ENCODE measurements at regions not wholly inside any gene's neighbourhood (a gene's known extent, or its start where the extent isn't known, plus 50 kb on each side); places are given as distances from the start of the nearest gene placed in this dataset.
A peak's percentile ranks its signal among the peaks of the same experiment; 100 is the strongest.

DNA sequence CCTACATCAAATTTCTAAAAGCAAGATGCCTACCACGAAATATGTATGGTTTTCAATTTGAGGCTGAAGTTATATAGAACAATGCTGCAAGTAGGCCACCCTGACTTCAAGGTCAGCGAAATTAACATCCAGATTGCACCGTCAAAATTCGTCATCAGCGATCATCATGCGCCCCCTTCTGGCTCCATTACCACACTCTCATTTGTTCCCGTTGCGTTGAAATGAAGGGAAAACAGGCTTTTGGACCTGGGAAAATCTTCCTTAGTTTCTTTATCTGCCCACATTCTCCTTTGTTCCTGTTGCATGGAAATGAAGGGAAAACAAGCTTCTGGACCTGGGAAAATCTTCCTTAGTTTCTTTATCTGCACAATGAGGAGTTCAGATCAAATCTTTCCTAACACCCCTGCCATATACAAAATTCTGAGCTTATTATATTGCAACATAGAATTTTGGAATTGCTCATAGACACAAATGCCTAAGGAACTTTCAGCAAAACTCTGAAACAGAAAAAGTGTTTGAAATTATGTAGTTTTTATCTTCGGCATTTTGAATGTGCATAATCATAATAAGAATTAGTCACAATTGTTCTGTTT, 98.2 kb upstream of the PRKCQ start (continued):
- TF ChIP-seq SNIP1 (IDR thresholded peaks at IDR 0.05; ENCODE audit: low read depth) (no peak), CBX1 (IDR thresholded peaks at IDR 0.05; ENCODE audit: low read depth) (no peak), TBL1XR1 (IDR thresholded peaks at IDR 0.05; ENCODE audit: low read length in 2 of 2) (no peak), ZNF695 (CRISPR knock-in tag; IDR thresholded peaks at IDR 0.05) (no peak), CAMTA2 (CRISPR knock-in tag; conservative IDR thresholded peaks at IDR 0.05) (no peak), ZNF175 (CRISPR knock-in tag; IDR thresholded peaks at IDR 0.05; ENCODE audit: low read depth) (no peak), ATF1 (CRISPR knock-in tag; IDR thresholded peaks at IDR 0.05) (no peak), ATF1 (tag; IDR thresholded peaks at IDR 0.05) (peak; percentile 78), CREM (IDR thresholded peaks at IDR 0.05; ENCODE audit: low read depth) (peak; percentile 84), RCOR1 (IDR thresholded peaks at IDR 0.05; ENCODE audit: borderline replicate concordance in 1 of 2, low read depth in 2 of 2, low read length in 2 of 2) (peak in 1 of 2 experiments; percentile 44; a peak in 1 of 4 replicates), FOXP1 (CRISPR knock-in tag; IDR thresholded peaks at IDR 0.05) (no peak), NFE2L1 (tag; IDR thresholded peaks at IDR 0.05; ENCODE audit: borderline replicate concordance, low read depth) (no peak), CSDE1 (IDR thresholded peaks at IDR 0.05) (no peak), ZNF347 (CRISPR knock-in tag; IDR thresholded peaks at IDR 0.05; ENCODE audit: low read depth) (no peak), PRMT5 (CRISPR knock-in tag; IDR thresholded peaks at IDR 0.05) (no peak), HDGF (IDR thresholded peaks at IDR 0.05) (no peak), ZBTB7A (IDR thresholded peaks at IDR 0.05; ENCODE audit: borderline replicate concordance, control insufficient read depth, low read depth, low read length) (no peak), CBX3 (IDR thresholded peaks at IDR 0.05; ENCODE audit: borderline replicate concordance in 1 of 2, low read length in 2 of 2) (no peak), CBFA2T3 (IDR thresholded peaks at IDR 0.05) (no peak), BRD4 (IDR thresholded peaks at IDR 0.05) (no peak)
- TF ChIP-seq, protein P1, sequence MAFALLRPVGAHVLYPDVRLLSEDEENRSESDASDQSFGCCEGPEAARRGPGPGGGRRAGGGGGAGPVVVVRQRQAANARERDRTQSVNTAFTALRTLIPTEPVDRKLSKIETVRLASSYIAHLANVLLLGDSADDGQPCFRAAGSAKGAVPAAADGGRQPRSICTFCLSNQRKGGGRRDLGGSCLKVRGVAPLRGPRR (CRISPR knock-in tag; IDR thresholded peaks at IDR 0.05) = no peak
- TF ChIP-seq, protein P2, sequence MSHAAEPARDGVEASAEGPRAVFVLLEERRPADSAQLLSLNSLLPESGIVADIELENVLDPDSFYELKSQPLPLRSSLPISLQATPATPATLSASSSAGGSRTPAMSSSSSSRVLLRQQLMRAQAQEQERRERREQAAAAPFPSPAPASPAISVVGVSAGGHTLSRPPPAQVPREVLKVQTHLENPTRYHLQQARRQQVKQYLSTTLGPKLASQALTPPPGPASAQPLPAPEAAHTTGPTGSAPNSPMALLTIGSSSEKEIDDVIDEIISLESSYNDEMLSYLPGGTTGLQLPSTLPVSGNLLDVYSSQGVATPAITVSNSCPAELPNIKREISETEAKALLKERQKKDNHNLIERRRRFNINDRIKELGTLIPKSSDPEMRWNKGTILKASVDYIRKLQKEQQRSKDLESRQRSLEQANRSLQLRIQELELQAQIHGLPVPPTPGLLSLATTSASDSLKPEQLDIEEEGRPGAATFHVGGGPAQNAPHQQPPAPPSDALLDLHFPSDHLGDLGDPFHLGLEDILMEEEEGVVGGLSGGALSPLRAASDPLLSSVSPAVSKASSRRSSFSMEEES (CRISPR knock-in tag; IDR thresholded peaks at IDR 0.05) = no peak
- TF ChIP-seq, protein P3, sequence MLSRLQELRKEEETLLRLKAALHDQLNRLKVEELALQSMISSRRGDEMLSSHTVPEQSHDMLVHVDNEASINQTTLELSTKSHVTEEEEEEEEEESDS (CRISPR knock-in tag; IDR thresholded peaks at IDR 0.05) = no peak
- TF ChIP-seq, protein P4, sequence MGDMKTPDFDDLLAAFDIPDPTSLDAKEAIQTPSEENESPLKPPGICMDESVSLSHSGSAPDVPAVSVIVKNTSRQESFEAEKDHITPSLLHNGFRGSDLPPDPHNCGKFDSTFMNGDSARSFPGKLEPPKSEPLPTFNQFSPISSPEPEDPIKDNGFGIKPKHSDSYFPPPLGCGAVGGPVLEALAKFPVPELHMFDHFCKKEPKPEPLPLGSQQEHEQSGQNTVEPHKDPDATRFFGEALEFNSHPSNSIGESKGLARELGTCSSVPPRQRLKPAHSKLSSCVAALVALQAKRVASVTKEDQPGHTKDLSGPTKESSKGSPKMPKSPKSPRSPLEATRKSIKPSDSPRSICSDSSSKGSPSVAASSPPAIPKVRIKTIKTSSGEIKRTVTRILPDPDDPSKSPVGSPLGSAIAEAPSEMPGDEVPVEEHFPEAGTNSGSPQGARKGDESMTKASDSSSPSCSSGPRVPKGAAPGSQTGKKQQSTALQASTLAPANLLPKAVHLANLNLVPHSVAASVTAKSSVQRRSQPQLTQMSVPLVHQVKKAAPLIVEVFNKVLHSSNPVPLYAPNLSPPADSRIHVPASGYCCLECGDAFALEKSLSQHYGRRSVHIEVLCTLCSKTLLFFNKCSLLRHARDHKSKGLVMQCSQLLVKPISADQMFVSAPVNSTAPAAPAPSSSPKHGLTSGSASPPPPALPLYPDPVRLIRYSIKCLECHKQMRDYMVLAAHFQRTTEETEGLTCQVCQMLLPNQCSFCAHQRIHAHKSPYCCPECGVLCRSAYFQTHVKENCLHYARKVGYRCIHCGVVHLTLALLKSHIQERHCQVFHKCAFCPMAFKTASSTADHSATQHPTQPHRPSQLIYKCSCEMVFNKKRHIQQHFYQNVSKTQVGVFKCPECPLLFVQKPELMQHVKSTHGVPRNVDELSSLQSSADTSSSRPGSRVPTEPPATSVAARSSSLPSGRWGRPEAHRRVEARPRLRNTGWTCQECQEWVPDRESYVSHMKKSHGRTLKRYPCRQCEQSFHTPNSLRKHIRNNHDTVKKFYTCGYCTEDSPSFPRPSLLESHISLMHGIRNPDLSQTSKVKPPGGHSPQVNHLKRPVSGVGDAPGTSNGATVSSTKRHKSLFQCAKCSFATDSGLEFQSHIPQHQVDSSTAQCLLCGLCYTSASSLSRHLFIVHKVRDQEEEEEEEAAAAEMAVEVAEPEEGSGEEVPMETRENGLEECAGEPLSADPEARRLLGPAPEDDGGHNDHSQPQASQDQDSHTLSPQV (IDR thresholded peaks at IDR 0.05) = no peak
